IMR-90 (cell line): ENCODE measurements at regions not wholly inside any gene's neighbourhood (a gene's known extent, or its start where the extent isn't known, plus 50 kb on each side); places are given as distances from the start of the nearest gene placed in this dataset.

ENCODE experiments used
- ATAC-seq: fragments of 200-7000 bp; cut with Tn5 transposase; 2 replicates; pipeline ENCODE4 v1.9.1; 2020; ENCODE audit warnings: low read depth, mild to moderate bottlenecking, moderate library complexity
- BruUV-seq: library from RNA; stranded (reverse); fragments of 400-500 nt; replicated peaks from 2 replicates; lab custom pipeline; 2021; lab: Mats Ljungman, UMichigan
- CTCF ChIA-PET: fragments of 300-600 bp; formaldehyde crosslinking; extraction: SDS; loops from one replicate; lab custom pipeline; 2021; ENCODE audit warnings: antibody characterized with exemption; lab: Yijun Ruan, JAX
- POLR2A ChIA-PET: fragments of 300-600 bp; sonication (Branson Sonifier 250); formaldehyde crosslinking; loops from one replicate; lab custom pipeline; 2022; ENCODE audit warnings: antibody characterized with exemption; ENCODE audit not compliant: unreplicated experiment; lab: Charles Lee
- DNase-seq: peaks from one replicate; pipeline ENCODE4 v3.0.0; 2013
- H2AFZ ChIP-seq: replicated peaks from 2 replicates; pipeline ENCODE3; 2013; ENCODE audit warnings: low read length, mild to moderate bottlenecking; ENCODE audit not compliant: poor library complexity
- H2AK5ac ChIP-seq: 2 replicates; pipeline ENCODE4 v1.6.1; 2013; ENCODE audit warnings: low read depth, low read length, inconsistent platforms
- H2AK9ac ChIP-seq: replicated peaks from 2 replicates; pipeline ENCODE3; 2013; ENCODE audit warnings: mild to moderate bottlenecking, low read depth, low read length, moderate library complexity; ENCODE audit not compliant: poor library complexity
- H2BK120ac ChIP-seq: 2 replicates; pipeline ENCODE4 v1.6.1; 2013; ENCODE audit warnings: low read depth, low read length, inconsistent platforms
- H2BK15ac ChIP-seq: 3 replicates; pipeline ENCODE4 v1.6.1; 2013; ENCODE audit warnings: low read depth, low read length, inconsistent platforms
- H2BK20ac ChIP-seq: 2 replicates; pipeline ENCODE4 v1.6.1; 2013; ENCODE audit warnings: low read depth, mild to moderate bottlenecking, inconsistent platforms, low read length, moderate library complexity
- H2BK5ac ChIP-seq: 2 replicates; pipeline ENCODE4 v1.6.1; 2013; ENCODE audit warnings: mild to moderate bottlenecking, low read depth, low read length, inconsistent platforms; ENCODE audit not compliant: poor library complexity, severe bottlenecking
- H3K14ac ChIP-seq: replicated peaks from 2 replicates; pipeline ENCODE4 v1.6.1; 2013; ENCODE audit warnings: low read depth, low read length, inconsistent platforms
- H3K18ac ChIP-seq: 2 replicates; pipeline ENCODE4 v1.6.1; 2013; ENCODE audit warnings: low read depth, low read length, control low read depth
- H3K23ac ChIP-seq: 2 replicates; pipeline ENCODE4 v1.6.1; 2013; ENCODE audit warnings: low read depth, low read length, inconsistent platforms
- H3K27ac ChIP-seq: 2 replicates; pipeline ENCODE4 v1.5.1; 2013; ENCODE audit warnings: mild to moderate bottlenecking, control low read depth, low read length; ENCODE audit not compliant: insufficient read depth
- H3K27me3 ChIP-seq: 2 replicates; pipeline ENCODE4 v1.6.1; 2013; ENCODE audit warnings: low read length; ENCODE audit not compliant: control insufficient read depth, insufficient read depth
- H3K36me3 ChIP-seq: 2 replicates; pipeline ENCODE4 v1.6.1; 2013; ENCODE audit warnings: low read length, mixed read lengths; ENCODE audit not compliant: control insufficient read depth, insufficient read depth
- H3K4ac ChIP-seq: 2 replicates; pipeline ENCODE4 v1.6.1; 2013; ENCODE audit warnings: low read depth, low read length, inconsistent platforms
- H3K4me1 ChIP-seq: 2 replicates; pipeline ENCODE4 v1.6.1; 2013; ENCODE audit warnings: low read length, mixed read lengths; ENCODE audit not compliant: control insufficient read depth, insufficient read depth
- H3K4me2 ChIP-seq: 2 replicates; pipeline ENCODE4 v1.6.1; 2013; ENCODE audit warnings: low read depth, mild to moderate bottlenecking, control low read depth, low read length, moderate library complexity
- H3K4me3 ChIP-seq: 2 replicates; pipeline ENCODE4 v1.5.1; 2013; ENCODE audit warnings: low read depth, mild to moderate bottlenecking, control low read depth, low read length, moderate library complexity; ENCODE audit not compliant: insufficient read depth
- H3K56ac ChIP-seq: 2 replicates; pipeline ENCODE4 v1.6.1; 2013; ENCODE audit warnings: low read length, inconsistent platforms; ENCODE audit not compliant: insufficient read depth; ENCODE audit errors: extremely low read depth
- H3K79me1 ChIP-seq, 2 experiments: 2 replicates each; pipeline ENCODE4 v1.6.1; 2013; ENCODE audit warnings: low read length in 2 of 2, inconsistent platforms in 1 of 2, low read depth in 1 of 2
- H3K9ac ChIP-seq: 2 replicates; pipeline ENCODE4 v1.6.1; 2013; ENCODE audit warnings: low read depth, low read length, control low read depth
- H3K9me1 ChIP-seq: 2 replicates; pipeline ENCODE4 v1.6.1; 2013; ENCODE audit warnings: low read length, inconsistent platforms; ENCODE audit not compliant: insufficient read depth
- H3K9me3 ChIP-seq: 2 replicates; pipeline ENCODE4 v1.6.1; 2013; ENCODE audit warnings: low read length; ENCODE audit not compliant: control insufficient read depth, insufficient read depth
- H4K20me1 ChIP-seq: 2 replicates; pipeline ENCODE4 v1.6.1; 2013; ENCODE audit warnings: low read length, inconsistent platforms; ENCODE audit not compliant: insufficient read depth
- H4K5ac ChIP-seq: 2 replicates; pipeline ENCODE4 v1.6.1; 2013; ENCODE audit warnings: mild to moderate bottlenecking, low read depth, low read length, control low read depth
- H4K8ac ChIP-seq, 2 experiments: 2 replicates each; pipeline ENCODE4 v1.6.1; 2013; ENCODE audit warnings: low read depth in 2 of 2, low read length in 2 of 2, control low read depth in 1 of 2, inconsistent platforms in 1 of 2
- H4K91ac ChIP-seq: 2 replicates; pipeline ENCODE4 v1.6.1; 2013; ENCODE audit warnings: low read depth, low read length, inconsistent platforms; ENCODE audit not compliant: insufficient read depth
- FOS ChIP-seq: fragments of 150-350 bp; IDR thresholded peaks from 2 replicates; pipeline ENCODE4 v1.6.1; 2016; ENCODE audit warnings: low read depth, low read length
- MAFK ChIP-seq: IDR thresholded peaks from 2 replicates; pipeline ENCODE4 v1.6.1; 2012; ENCODE audit warnings: low read depth, low read length, improper control_type of control experiment
- RAD21 ChIP-seq: IDR thresholded peaks from 2 replicates; pipeline ENCODE4 v1.6.1; 2012; ENCODE audit warnings: low read length, improper control_type of control experiment
- RCOR1 ChIP-seq: IDR thresholded peaks from 2 replicates; pipeline ENCODE4 v1.6.1; 2012; ENCODE audit warnings: mild to moderate bottlenecking, low read length, improper control_type of control experiment; ENCODE audit not compliant: insufficient replicate concordance
- WGBS, 2 experiments: methylation state at CpG; one replicate each; pipeline versions ENCODE4 v1.1.5 to v1.1.7; 2013; ENCODE audit warnings: missing lambda C conversion rate in 2 of 2; ENCODE audit not compliant: insufficient read length in 1 of 2; ENCODE audit errors: extremely low coverage in 2 of 2; 5-methylcytosine and 5-hydroxymethylcytosine counted together
- dilution Hi-C: fragments of 300-500 bp; cut with HindIII; formaldehyde crosslinking; loops from one replicate; pipeline ENCODE4 v1.14.3; 2018; ENCODE audit warnings: low sequenced_read_pairs; ENCODE audit not compliant: unreplicated experiment
- in situ Hi-C: fragments of 300-500 bp; cut with MboI; formaldehyde crosslinking; loops from 3 replicates; pipeline ENCODE4 v1.14.3; 2019; ENCODE audit warnings: low sequenced_read_pairs, inconsistent platforms, mixed read lengths
- intact Hi-C: fragments of 100-400 bp; cut with micrococcal nuclease; formaldehyde crosslinking; loops from 2 replicates; pipeline ENCODE4 v1.10.0; 2022
- TF ChIP-seq, protein P1 (sequence below): fragments of 150-350 bp; IDR thresholded peaks from 2 replicates; pipeline ENCODE4 v1.6.1; 2016; ENCODE audit warnings: low read depth, mild to moderate bottlenecking, low read length, moderate library complexity, borderline replicate concordance

DNA sequence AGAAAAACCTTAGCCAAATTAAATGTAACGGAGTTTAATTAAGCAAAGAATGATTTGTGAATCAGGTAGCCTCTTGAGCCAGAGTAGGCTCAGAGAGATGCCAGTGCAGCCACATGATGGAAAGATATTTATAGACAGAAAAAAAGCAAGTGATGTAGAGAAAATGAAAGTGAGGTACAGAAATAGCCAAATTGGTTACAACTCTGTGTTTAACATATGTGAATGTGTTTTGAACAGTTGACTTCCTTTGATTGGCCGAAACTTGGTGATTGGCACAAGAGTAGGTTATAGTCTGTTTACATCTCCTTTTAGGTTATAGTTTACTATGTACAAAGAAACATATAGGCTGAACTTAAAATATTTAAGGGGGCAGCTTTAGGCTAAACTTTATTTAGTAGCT, 459.9 kb upstream of the BOD1L1 start:
- POLR2A ChIA-PET = no interaction called here
- Histone ChIP-seq H3K36me3 (no peaks in the 10 kb centered on the region), H3K27ac (no peak overlapping the region), H2BK120ac (no peak overlapping the region), H3K4me1 (peaks cover 2% of the 10 kb centered on the region; the same call in 1 of the 2 replicates), H2BK15ac (no peak overlapping the region), H3K23ac (no peak overlapping the region), H3K9ac (no peak overlapping the region), H3K79me1 (no peaks in the 10 kb centered on the region), H3K4me3 (no peak overlapping the region), H3K9me1 (no peaks in the 10 kb centered on the region), H3K4ac (no peak overlapping the region), H3K18ac (no peak overlapping the region), H2BK20ac (no peak overlapping the region), H2BK5ac (no peak overlapping the region), H4K20me1 (no peaks in the 10 kb centered on the region), H4K5ac (no peak overlapping the region), H2AK5ac (no peak overlapping the region), H3K4me2 (no peak overlapping the region), H3K9me3 (peaks cover 2% of the 10 kb centered on the region; the same call in 1 of the 2 replicates), H2AK9ac (no peak overlapping the region), H3K56ac (no peak overlapping the region), H3K27me3 (no peaks in the 10 kb centered on the region), H3K14ac (no peak overlapping the region), H2AFZ (no peak overlapping the region), H4K91ac (no peak overlapping the region), H4K8ac (no peak overlapping the region)
- no peak for ATAC-seq
- DNase-seq = no peak
- WGBS, 2 experiments = no CpG with 5 or more reads among the region's 2 CpGs
- TF ChIP-seq RAD21 (no peak), FOS (no peak), MAFK (no peak), RCOR1 (no peak)
- TF ChIP-seq, protein P1, sequence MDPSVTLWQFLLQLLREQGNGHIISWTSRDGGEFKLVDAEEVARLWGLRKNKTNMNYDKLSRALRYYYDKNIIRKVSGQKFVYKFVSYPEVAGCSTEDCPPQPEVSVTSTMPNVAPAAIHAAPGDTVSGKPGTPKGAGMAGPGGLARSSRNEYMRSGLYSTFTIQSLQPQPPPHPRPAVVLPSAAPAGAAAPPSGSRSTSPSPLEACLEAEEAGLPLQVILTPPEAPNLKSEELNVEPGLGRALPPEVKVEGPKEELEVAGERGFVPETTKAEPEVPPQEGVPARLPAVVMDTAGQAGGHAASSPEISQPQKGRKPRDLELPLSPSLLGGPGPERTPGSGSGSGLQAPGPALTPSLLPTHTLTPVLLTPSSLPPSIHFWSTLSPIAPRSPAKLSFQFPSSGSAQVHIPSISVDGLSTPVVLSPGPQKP = no peak
- no TSS peak for BruUV-seq
- CTCF ChIA-PET = no interaction called here
- in situ Hi-C loops = no loop called here
- dilution Hi-C loops = no loop called here
- intact Hi-C loops = no loop called here
